ENCODE measurements at regions not wholly inside any gene's neighbourhood (a gene's known extent, or its start where the extent isn't known, plus 50 kb on each side); places are given as distances from the start of the nearest gene placed in this dataset.

- H3K9me1 ChIP-seq (ENCODE audit: control insufficient read depth, extremely low read depth, insufficient read depth, low read length) = no peaks in the 10 kb centered on the region
- H2AFZ ChIP-seq (ENCODE audit: control insufficient read depth, low read length) = no peak overlapping the region
- no peaks in the 10 kb centered on the region for H3K27me3 ChIP-seq (ENCODE audit: control insufficient read depth, extremely low read depth, insufficient read depth, low read length)
- H3K27ac ChIP-seq (ENCODE audit: control insufficient read depth, insufficient read depth, low read length) = no peak overlapping the region
- no peaks in the 10 kb centered on the region for H4K20me1 ChIP-seq (ENCODE audit: control insufficient read depth, extremely low read depth, insufficient read depth, low read length)
- H3K4me2 ChIP-seq (ENCODE audit: control insufficient read depth, extremely low read depth, insufficient read depth, low read depth, low read length) = no peak overlapping the region
- no peak for DNase-seq (ENCODE audit: low read depth, low spot score)
- H3K79me2 ChIP-seq (ENCODE audit: control insufficient read depth, insufficient read depth, low read length) = no peaks in the 10 kb centered on the region
- H3K4me3 ChIP-seq (ENCODE audit: control insufficient read depth in 2 of 3, extremely low read depth in 1 of 3, insufficient read depth in 2 of 3, low read depth in 1 of 3, low read length in 3 of 3) = no peak overlapping the region
- dilution Hi-C loops (cut with MboI; ENCODE audit: extremely low pct_ligation_motif_present, low sequenced_read_pairs) = no loop called here
- no peaks in the 10 kb centered on the region for H3K4me1 ChIP-seq (ENCODE audit: control insufficient read depth, extremely low read depth, insufficient read depth, low read length)
- no peaks in the 10 kb centered on the region for H3K9me3 ChIP-seq (ENCODE audit: control insufficient read depth, low read depth, low read length)
- H3K36me3 ChIP-seq (ENCODE audit: control insufficient read depth in 2 of 2, extremely low read depth in 1 of 2, insufficient read depth in 2 of 2, low read length in 2 of 2) = no peaks in the 10 kb centered on the region
- TF ChIP-seq EZH2 (IDR thresholded peaks at IDR 0.05; ENCODE audit: low read length) (no peak), CTCF (optimal IDR thresholded peaks at IDR 0.05 in 1 of 3, IDR thresholded peaks at IDR 0.05 in 1 of 3, conservative IDR thresholded peaks at IDR 0.05 in 1 of 3; ENCODE audit: extremely low read depth in 1 of 3, insufficient read depth in 2 of 3, low read length in 3 of 3) (no peak)
- H3K9ac ChIP-seq (ENCODE audit: control insufficient read depth, extremely low read depth, insufficient read depth, low read length) = no peak overlapping the region
- FAIRE-seq = no peak
Measured at GRCh38 chr6:163706500-163707087, 292.1 kb downstream of the QKI start.

GRCh38 chr6:163705923-163706322 is 291.4 kb downstream of the QKI start:
- TF ChIP-seq EZH2 (IDR thresholded peaks at IDR 0.05; ENCODE audit: low read length) (no peak), CTCF (optimal IDR thresholded peaks at IDR 0.05 in 1 of 3, IDR thresholded peaks at IDR 0.05 in 1 of 3, conservative IDR thresholded peaks at IDR 0.05 in 1 of 3; ENCODE audit: extremely low read depth in 1 of 3, insufficient read depth in 2 of 3, low read length in 3 of 3) (no peak)
- no peaks in the 10 kb centered on the region for H3K9me3 ChIP-seq (ENCODE audit: control insufficient read depth, low read depth, low read length)
- H3K79me2 ChIP-seq (ENCODE audit: control insufficient read depth, insufficient read depth, low read length) = no peaks in the 10 kb centered on the region
- H3K27me3 ChIP-seq (ENCODE audit: control insufficient read depth, extremely low read depth, insufficient read depth, low read length) = no peaks in the 10 kb centered on the region
- no peaks in the 10 kb centered on the region for H4K20me1 ChIP-seq (ENCODE audit: control insufficient read depth, extremely low read depth, insufficient read depth, low read length)
- H3K36me3 ChIP-seq (ENCODE audit: control insufficient read depth in 2 of 2, extremely low read depth in 1 of 2, insufficient read depth in 2 of 2, low read length in 2 of 2) = no peaks in the 10 kb centered on the region
- H3K27ac ChIP-seq (ENCODE audit: control insufficient read depth, insufficient read depth, low read length) = no peak overlapping the region
- no peaks in the 10 kb centered on the region for H3K4me1 ChIP-seq (ENCODE audit: control insufficient read depth, extremely low read depth, insufficient read depth, low read length)
- dilution Hi-C loops (cut with MboI; ENCODE audit: extremely low pct_ligation_motif_present, low sequenced_read_pairs) = no loop called here
- no peaks in the 10 kb centered on the region for H3K9me1 ChIP-seq (ENCODE audit: control insufficient read depth, extremely low read depth, insufficient read depth, low read length)
- DNase-seq (ENCODE audit: low read depth, low spot score) (no peak), FAIRE-seq (no peak)
- H3K4me2 ChIP-seq (ENCODE audit: control insufficient read depth, extremely low read depth, insufficient read depth, low read depth, low read length) = no peak overlapping the region
- H3K4me3 ChIP-seq (ENCODE audit: control insufficient read depth in 2 of 3, extremely low read depth in 1 of 3, insufficient read depth in 2 of 3, low read depth in 1 of 3, low read length in 3 of 3) = no peak overlapping the region
- H2AFZ ChIP-seq (ENCODE audit: control insufficient read depth, low read length) = no peak overlapping the region
- no peak overlapping the region for H3K9ac ChIP-seq (ENCODE audit: control insufficient read depth, extremely low read depth, insufficient read depth, low read length)

Data from keratinocyte (primary cell).